ENCODE measurements at regions not wholly inside any gene's neighbourhood (a gene's known extent, or its start where the extent isn't known, plus 50 kb on each side); places are given as distances from the start of the nearest gene placed in this dataset.

DNA sequence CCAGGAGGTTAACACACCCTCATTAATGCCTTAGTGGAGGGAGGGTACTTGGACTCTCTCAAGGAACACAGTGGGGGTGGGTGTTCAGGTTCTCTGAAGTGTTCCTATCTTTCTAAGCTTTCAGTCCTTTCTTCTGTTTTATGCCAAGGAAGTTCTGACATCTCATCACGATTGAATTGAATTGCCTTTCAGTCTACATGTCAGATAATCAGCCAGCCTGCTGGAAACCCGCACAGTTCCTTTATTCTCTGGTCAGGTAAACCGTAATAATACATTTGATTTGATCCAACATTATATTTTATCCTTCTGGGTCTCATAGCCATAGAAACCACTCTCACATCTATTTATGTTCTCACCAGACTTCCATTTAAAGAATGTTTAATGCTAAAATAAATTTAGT is 339.0 kb downstream of the RWDD3 start:
- no peak for TF ChIP-seq POLR2A (IDR thresholded peaks at IDR 0.05)
- TF ChIP-seq, protein P1, sequence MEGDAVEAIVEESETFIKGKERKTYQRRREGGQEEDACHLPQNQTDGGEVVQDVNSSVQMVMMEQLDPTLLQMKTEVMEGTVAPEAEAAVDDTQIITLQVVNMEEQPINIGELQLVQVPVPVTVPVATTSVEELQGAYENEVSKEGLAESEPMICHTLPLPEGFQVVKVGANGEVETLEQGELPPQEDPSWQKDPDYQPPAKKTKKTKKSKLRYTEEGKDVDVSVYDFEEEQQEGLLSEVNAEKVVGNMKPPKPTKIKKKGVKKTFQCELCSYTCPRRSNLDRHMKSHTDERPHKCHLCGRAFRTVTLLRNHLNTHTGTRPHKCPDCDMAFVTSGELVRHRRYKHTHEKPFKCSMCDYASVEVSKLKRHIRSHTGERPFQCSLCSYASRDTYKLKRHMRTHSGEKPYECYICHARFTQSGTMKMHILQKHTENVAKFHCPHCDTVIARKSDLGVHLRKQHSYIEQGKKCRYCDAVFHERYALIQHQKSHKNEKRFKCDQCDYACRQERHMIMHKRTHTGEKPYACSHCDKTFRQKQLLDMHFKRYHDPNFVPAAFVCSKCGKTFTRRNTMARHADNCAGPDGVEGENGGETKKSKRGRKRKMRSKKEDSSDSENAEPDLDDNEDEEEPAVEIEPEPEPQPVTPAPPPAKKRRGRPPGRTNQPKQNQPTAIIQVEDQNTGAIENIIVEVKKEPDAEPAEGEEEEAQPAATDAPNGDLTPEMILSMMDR (IDR thresholded peaks at IDR 0.05), result no peak
